Activated CD4-positive, alpha-beta T cell treated with anti-CD3 and anti-CD28 coated beads for 4 hours (primary cell): ENCODE measurements at regions not wholly inside any gene's neighbourhood (a gene's known extent, or its start where the extent isn't known, plus 50 kb on each side); places are given as distances from the start of the nearest gene placed in this dataset.

ENCODE experiments used
- DNase-seq, 2 donors: peaks; one replicate each; pipeline ENCODE4 v3.0.0-alpha.2; 2020

- no peak for DNase-seq
Observed at GRCh38 chr1:4396551-4396950, 257.9 kb upstream of the AJAP1 start.

- DNase-seq: no peak
Observed at GRCh38 chr1:4397196-4397595, 257.2 kb upstream of the AJAP1 start.

GRCh38 chr1:4402032-4402431 is 252.4 kb upstream of the AJAP1 start:
- DNase-seq: no peak

GRCh38 chr1:4404854-4405590 is 249.4 kb upstream of the AJAP1 start:
- DNase-seq: no peak

- no peak for DNase-seq
Observed at GRCh38 chr1:4407851-4408250, 246.6 kb upstream of the AJAP1 start.

GRCh38 chr1:4408380-4408779 is 246.0 kb upstream of the AJAP1 start:
- DNase-seq: no peak

GRCh38 chr1:4411862-4412261 is 242.5 kb upstream of the AJAP1 start:
- DNase-seq: no peak

GRCh38 chr1:4415476-4415875 is 238.9 kb upstream of the AJAP1 start:
- DNase-seq: no peak

GRCh38 chr1:4416189-4416588 is 238.2 kb upstream of the AJAP1 start:
- no peak for DNase-seq

GRCh38 chr1:4418021-4418420 is 236.4 kb upstream of the AJAP1 start:
- DNase-seq: no peak

GRCh38 chr1:4421986-4422385 is 232.4 kb upstream of the AJAP1 start:
- no peak for DNase-seq

GRCh38 chr1:4422504-4423289 is 231.7 kb upstream of the AJAP1 start:
- no peak for DNase-seq

GRCh38 chr1:4424254-4424653 is 230.2 kb upstream of the AJAP1 start:
- no peak for DNase-seq

- DNase-seq: no peak
Observed at GRCh38 chr1:4424766-4425165, 229.6 kb upstream of the AJAP1 start.

- no peak for DNase-seq
Observed at GRCh38 chr1:4425892-4426291, 228.5 kb upstream of the AJAP1 start.

- no peak for DNase-seq
Observed at GRCh38 chr1:4428711-4429110, 225.7 kb upstream of the AJAP1 start.

GRCh38 chr1:4430406-4431365 is 223.7 kb upstream of the AJAP1 start:
- no peak for DNase-seq

- no peak for DNase-seq
Observed at GRCh38 chr1:4431491-4431890, 222.9 kb upstream of the AJAP1 start.

- DNase-seq: no peak
Observed at GRCh38 chr1:4433075-4433474, 221.3 kb upstream of the AJAP1 start.

- no peak for DNase-seq
Observed at GRCh38 chr1:4444086-4444485, 210.3 kb upstream of the AJAP1 start.

GRCh38 chr1:4447778-4448420 is 206.5 kb upstream of the AJAP1 start:
- no peak for DNase-seq

GRCh38 chr1:4449972-4450371 is 204.4 kb upstream of the AJAP1 start:
- DNase-seq: no peak

- no peak for DNase-seq
Observed at GRCh38 chr1:4452701-4453100, 201.7 kb upstream of the AJAP1 start.
